Tibial artery (tissue), 4 donors: ENCODE measurements at regions not wholly inside any gene's neighbourhood (a gene's known extent, or its start where the extent isn't known, plus 50 kb on each side); places are given as distances from the start of the nearest gene placed in this dataset.

Source experiments
- DNase-seq, 2 donors: peaks; one replicate each; pipeline ENCODE4 v3.0.0-alpha.2; 2019
- H3K27ac ChIP-seq, 2 donors: fragments of 200-600 bp; sonication (generic) in 1 of 2; 1 replicate in 1 of 2; 2 replicates in 1 of 2; pipeline ENCODE4 v1.5.1; 2018 to 2019; ENCODE audit warnings: mild to moderate bottlenecking in 1 of 2
- H3K27me3 ChIP-seq, 2 donors: fragments of 200-600 bp; sonication (generic) in 1 of 2; one replicate each; pipeline versions ENCODE4 v1.5.1 to v1.6.0; 2016 to 2019
- H3K36me3 ChIP-seq, 3 donors: fragments of 200-600 bp; sonication (generic) in 2 of 3; one replicate each; pipeline ENCODE4 v1.5.1; 2016 to 2019; ENCODE audit warnings: mild to moderate bottlenecking in 2 of 3
- H3K4me1 ChIP-seq, 4 donors: fragments of 200-600 bp; sonication (generic) in 2 of 4; 1 replicate in 3 of 4; 2 replicates in 1 of 4; pipeline ENCODE4 v1.5.1; 2016 to 2019
- H3K4me3 ChIP-seq, 2 donors: fragments of 200-600 bp; sonication (generic) in 1 of 2; 1 replicate in 1 of 2; 2 replicates in 1 of 2; pipeline ENCODE4 v1.5.1; 2018 to 2019; ENCODE audit warnings: mild to moderate bottlenecking in 2 of 2
- H3K9me3 ChIP-seq, 3 donors: fragments of 200-600 bp; sonication (generic) in 1 of 3; one replicate each; pipeline ENCODE4 v1.5.1; 2016 to 2019
- CTCF ChIP-seq, 2 experiments: fragments of 200-600 bp in 1 of 2; fragments of 450-650 bp in 1 of 2; IDR thresholded peaks; one replicate each; pipeline ENCODE4 v1.5.1; 2017 to 2019; ENCODE audit warnings: antibody characterized with exemption in 2 of 2, mild to moderate bottlenecking in 1 of 2, moderate library complexity in 1 of 2
- intact Hi-C: fragments of 100-400 bp; cut with DNase I; formaldehyde crosslinking; loops from one replicate; pipeline ENCODE4 v1.15.0; 2023; ENCODE audit warnings: low total_unique reads

DNA sequence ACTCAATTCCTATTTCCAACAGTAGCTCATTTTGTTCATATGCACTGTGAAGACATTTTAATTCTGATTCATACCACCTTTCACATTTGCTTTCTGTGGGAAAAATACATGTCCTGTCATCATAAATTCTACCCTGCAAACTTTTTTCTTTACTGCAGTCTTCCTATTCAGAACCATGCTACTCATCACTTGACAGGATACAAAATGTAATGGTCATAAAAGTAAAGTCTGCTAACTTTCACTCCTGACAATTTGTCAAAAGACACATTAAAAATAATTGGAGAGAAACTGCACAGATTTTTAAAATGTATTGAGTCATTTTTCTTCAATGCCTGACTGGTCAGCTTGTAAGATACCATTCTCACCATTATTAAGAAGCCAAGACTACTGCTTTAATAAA lies 1817.1 kb downstream of the BRINP3 start:
- Histone ChIP-seq H3K4me3 (no peak overlapping the region), H3K9me3 (no peaks in the 10 kb centered on the region), H3K27me3 (no peaks in the 10 kb centered on the region), H3K36me3 (no peaks in the 10 kb centered on the region), H3K4me1 (no peaks in the 10 kb centered on the region), H3K27ac (no peak overlapping the region)
- no peak for DNase-seq
- intact Hi-C loops, result no loop called here
- no peak for TF ChIP-seq CTCF (IDR thresholded peaks at IDR 0.05)

DNA sequence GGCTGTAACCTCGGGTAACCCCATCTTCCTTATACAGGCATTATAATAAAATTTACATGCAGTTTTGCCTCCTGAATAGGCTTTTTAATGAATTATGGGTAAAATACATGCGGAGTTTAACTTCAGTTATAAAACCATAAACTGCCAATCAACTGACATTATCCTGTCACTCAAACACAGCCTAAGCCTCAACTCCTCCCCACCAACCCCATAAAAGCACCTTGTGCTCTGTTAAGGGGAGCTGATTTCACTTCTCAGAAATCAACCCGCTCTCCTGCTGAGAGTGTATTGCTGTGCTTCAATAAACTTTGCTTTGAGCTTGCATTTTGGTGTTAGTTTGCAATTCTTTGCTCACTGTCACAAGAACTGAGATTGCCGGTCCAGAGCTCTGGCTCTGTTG lies 1812.2 kb downstream of the BRINP3 start:
- H3K4me3 ChIP-seq, result no peak overlapping the region
- H3K27me3 ChIP-seq, result no peaks in the 10 kb centered on the region
- intact Hi-C loops, result no loop called here
- no peak overlapping the region for H3K27ac ChIP-seq
- no peaks in the 10 kb centered on the region for H3K9me3 ChIP-seq
- H3K36me3 ChIP-seq, result no peaks in the 10 kb centered on the region
- DNase-seq, result no peak
- no peak for TF ChIP-seq CTCF (IDR thresholded peaks at IDR 0.05)
- no peaks in the 10 kb centered on the region for H3K4me1 ChIP-seq

DNA sequence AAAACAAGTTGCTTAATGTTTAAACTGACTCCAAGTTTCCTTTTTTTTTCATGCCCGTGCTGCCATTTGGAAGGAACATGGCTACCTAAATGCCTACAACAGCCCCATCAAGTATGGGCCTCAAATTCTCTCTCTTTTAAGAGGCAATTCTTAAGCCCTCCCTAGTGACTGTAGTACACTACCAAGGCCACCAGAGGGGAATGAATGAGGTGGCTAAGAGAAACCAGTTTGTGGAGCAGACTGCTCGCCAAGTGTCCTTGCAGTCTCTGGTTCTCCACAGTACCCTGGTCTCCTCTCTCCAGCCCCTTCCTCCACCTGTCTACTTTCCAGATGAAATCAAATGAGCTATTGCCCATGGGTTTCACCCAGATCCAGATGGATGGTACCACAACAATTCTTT lies 1809.6 kb downstream of the BRINP3 start:
- intact Hi-C loops, result no loop called here
- TF ChIP-seq CTCF (IDR thresholded peaks at IDR 0.05), result no peak
- H3K27me3 ChIP-seq, result no peaks in the 10 kb centered on the region
- H3K27ac ChIP-seq, result no peak overlapping the region
- no peaks in the 10 kb centered on the region for H3K4me1 ChIP-seq
- no peak overlapping the region for H3K4me3 ChIP-seq
- H3K9me3 ChIP-seq, result no peaks in the 10 kb centered on the region
- no peak for DNase-seq
- H3K36me3 ChIP-seq, result no peaks in the 10 kb centered on the region

- Histone ChIP-seq H3K36me3 (no peaks in the 10 kb centered on the region), H3K9me3 (no peaks in the 10 kb centered on the region), H3K4me1 (no peaks in the 10 kb centered on the region), H3K4me3 (no peak overlapping the region), H3K27me3 (no peaks in the 10 kb centered on the region), H3K27ac (no peak overlapping the region)
- TF ChIP-seq CTCF (IDR thresholded peaks at IDR 0.05), result no peak
- no peak for DNase-seq
- intact Hi-C loops, result no loop called here
These were observed 1807.8 kb downstream of the BRINP3 start for GRCh38 chr1:188669728-188670382.

- no peaks in the 10 kb centered on the region for H3K9me3 ChIP-seq
- H3K36me3 ChIP-seq, result no peaks in the 10 kb centered on the region
- DNase-seq, result no peak
- intact Hi-C loops, result no loop called here
- H3K4me1 ChIP-seq, result no peaks in the 10 kb centered on the region
- H3K27ac ChIP-seq, result no peak overlapping the region
- TF ChIP-seq CTCF (IDR thresholded peaks at IDR 0.05), result no peak
- H3K27me3 ChIP-seq, result no peaks in the 10 kb centered on the region
- no peak overlapping the region for H3K4me3 ChIP-seq
These were observed 1806.8 kb downstream of the BRINP3 start for GRCh38 chr1:188670837-188671236.

DNA sequence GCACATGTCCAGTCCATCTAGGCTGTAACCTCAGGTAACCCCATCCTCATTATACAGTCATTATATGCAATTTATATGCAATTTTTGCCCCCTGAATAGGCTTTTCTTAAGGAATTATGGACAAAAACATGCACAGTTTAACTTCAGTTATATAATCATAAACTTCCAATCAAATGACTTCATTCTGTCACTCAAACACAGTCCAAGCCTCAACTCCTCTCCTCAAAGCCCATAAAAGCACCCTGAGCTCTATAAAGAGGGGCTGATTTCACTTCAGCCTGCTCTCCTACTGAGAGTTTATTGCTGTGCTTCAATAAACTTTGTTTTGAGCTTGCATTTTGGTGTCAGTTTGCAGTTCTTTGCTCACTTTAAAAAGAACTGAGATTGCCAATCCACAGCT lies 1805.5 kb downstream of the BRINP3 start:
- Histone ChIP-seq H3K4me3 (no peak overlapping the region), H3K36me3 (no peaks in the 10 kb centered on the region), H3K27me3 (no peaks in the 10 kb centered on the region), H3K4me1 (no peaks in the 10 kb centered on the region), H3K9me3 (no peaks in the 10 kb centered on the region), H3K27ac (no peak overlapping the region)
- no peak for TF ChIP-seq CTCF (IDR thresholded peaks at IDR 0.05)
- intact Hi-C loops, result no loop called here
- DNase-seq, result no peak
